ENCODE measurements at regions not wholly inside any gene's neighbourhood (a gene's known extent, or its start where the extent isn't known, plus 50 kb on each side); places are given as distances from the start of the nearest gene placed in this dataset.
A peak's percentile ranks its signal among the peaks of the same experiment; 100 is the strongest.

DNA sequence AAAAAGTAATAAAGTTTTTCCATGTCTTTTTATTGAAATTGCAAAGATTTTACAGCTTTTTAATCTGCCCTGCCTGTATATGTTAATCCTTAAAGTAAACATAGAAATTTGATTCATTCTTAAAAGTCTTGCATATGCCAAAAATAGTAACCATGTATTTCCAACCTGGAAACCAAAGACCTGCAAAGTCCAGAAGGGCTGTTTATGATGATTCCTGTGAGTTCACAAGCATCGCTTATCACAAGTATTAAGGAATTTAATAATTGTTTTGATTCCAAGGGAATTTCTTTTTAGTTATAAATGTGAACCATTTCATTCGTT lies 199.1 kb downstream of the PTPRC start:
- H3K27me3 ChIP-seq (ENCODE audit: insufficient read depth, poor library complexity, severe bottlenecking) = no peaks in the 10 kb centered on the region
- H3K4me3 ChIP-seq (ENCODE audit: severe bottlenecking) = no peak overlapping the region
- no peaks in the 10 kb centered on the region for H3K9me3 ChIP-seq (ENCODE audit: severe bottlenecking)
- TF ChIP-seq, protein P1, sequence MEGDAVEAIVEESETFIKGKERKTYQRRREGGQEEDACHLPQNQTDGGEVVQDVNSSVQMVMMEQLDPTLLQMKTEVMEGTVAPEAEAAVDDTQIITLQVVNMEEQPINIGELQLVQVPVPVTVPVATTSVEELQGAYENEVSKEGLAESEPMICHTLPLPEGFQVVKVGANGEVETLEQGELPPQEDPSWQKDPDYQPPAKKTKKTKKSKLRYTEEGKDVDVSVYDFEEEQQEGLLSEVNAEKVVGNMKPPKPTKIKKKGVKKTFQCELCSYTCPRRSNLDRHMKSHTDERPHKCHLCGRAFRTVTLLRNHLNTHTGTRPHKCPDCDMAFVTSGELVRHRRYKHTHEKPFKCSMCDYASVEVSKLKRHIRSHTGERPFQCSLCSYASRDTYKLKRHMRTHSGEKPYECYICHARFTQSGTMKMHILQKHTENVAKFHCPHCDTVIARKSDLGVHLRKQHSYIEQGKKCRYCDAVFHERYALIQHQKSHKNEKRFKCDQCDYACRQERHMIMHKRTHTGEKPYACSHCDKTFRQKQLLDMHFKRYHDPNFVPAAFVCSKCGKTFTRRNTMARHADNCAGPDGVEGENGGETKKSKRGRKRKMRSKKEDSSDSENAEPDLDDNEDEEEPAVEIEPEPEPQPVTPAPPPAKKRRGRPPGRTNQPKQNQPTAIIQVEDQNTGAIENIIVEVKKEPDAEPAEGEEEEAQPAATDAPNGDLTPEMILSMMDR (IDR thresholded peaks at IDR 0.05; ENCODE audit: poor library complexity, severe bottlenecking) = no peak
- peak; percentile 49; the same call in 1 of the 3 replicates for ATAC-seq (ENCODE audit: low read depth)
- H3K27ac ChIP-seq (ENCODE audit: poor library complexity, severe bottlenecking) = no peak overlapping the region
- no peaks in the 10 kb centered on the region for H3K36me3 ChIP-seq (ENCODE audit: low read depth)
- peaks cover 14% of the 10 kb centered on the region for H3K4me1 ChIP-seq (ENCODE audit: insufficient read depth, poor library complexity, severe bottlenecking)
- DNase-seq (ENCODE audit: low spot score) = no peak

DNA sequence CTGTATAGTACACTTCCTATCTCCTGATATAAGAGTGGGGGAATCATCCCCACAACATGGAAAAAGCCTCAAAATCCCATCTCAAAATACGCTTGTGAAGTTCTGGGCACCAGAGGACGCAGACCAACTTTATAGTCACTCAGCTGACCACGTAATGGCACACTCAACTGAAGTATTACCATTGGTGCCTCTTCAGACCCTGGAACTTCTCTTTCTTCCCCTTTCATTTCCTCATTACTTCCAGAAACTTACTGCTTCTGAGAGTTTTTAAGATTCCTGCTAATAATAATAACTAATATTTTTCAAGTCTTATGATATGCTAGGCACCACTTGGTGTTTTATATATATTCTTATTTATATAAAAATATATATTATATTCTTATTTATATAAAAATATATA lies 202.6 kb downstream of the PTPRC start:
- H3K4me1 ChIP-seq (ENCODE audit: insufficient read depth, poor library complexity, severe bottlenecking) = peaks cover 14% of the 10 kb centered on the region
- H3K9me3 ChIP-seq (ENCODE audit: severe bottlenecking) = no peaks in the 10 kb centered on the region
- DNase-seq (ENCODE audit: low spot score) (no peak), ATAC-seq (ENCODE audit: low read depth) (no peak)
- H3K27me3 ChIP-seq (ENCODE audit: insufficient read depth, poor library complexity, severe bottlenecking) = no peaks in the 10 kb centered on the region
- TF ChIP-seq, protein P1 (IDR thresholded peaks at IDR 0.05; ENCODE audit: poor library complexity, severe bottlenecking) = no peak
- H3K36me3 ChIP-seq (ENCODE audit: low read depth) = no peaks in the 10 kb centered on the region
- H3K4me3 ChIP-seq (ENCODE audit: severe bottlenecking) = no peak overlapping the region
- H3K27ac ChIP-seq (ENCODE audit: poor library complexity, severe bottlenecking) = no peak overlapping the region

DNA sequence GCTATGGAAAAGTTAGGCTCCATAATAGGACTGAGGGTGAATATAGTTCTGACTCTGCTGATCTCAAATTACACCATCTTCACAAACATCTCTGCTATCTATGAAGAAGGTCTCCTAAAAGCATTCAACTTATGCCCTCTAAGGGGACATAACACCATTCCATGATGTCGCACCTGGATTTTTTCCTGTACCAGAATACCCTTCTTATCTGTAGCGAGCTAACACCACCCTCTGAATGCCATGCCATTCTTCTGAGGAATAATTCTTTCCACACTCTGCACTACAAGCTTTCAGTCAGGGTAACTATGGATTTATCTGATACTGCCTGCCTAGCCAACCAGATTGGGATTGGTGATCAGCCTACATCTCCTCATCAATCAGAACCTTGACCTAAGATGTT lies 203.8 kb downstream of the PTPRC start:
- peaks cover 7% of the 10 kb centered on the region for H3K4me1 ChIP-seq (ENCODE audit: insufficient read depth, poor library complexity, severe bottlenecking)
- TF ChIP-seq, protein P1 (IDR thresholded peaks at IDR 0.05; ENCODE audit: poor library complexity, severe bottlenecking) = no peak
- ATAC-seq (ENCODE audit: low read depth) = no peak
- no peaks in the 10 kb centered on the region for H3K36me3 ChIP-seq (ENCODE audit: low read depth)
- H3K4me3 ChIP-seq (ENCODE audit: severe bottlenecking) = no peak overlapping the region
- no peaks in the 10 kb centered on the region for H3K9me3 ChIP-seq (ENCODE audit: severe bottlenecking)
- DNase-seq (ENCODE audit: low spot score) = no peak
- H3K27me3 ChIP-seq (ENCODE audit: insufficient read depth, poor library complexity, severe bottlenecking) = no peaks in the 10 kb centered on the region
- no peak overlapping the region for H3K27ac ChIP-seq (ENCODE audit: poor library complexity, severe bottlenecking)

GRCh38 chr1:198845271-198845670 lies 206.4 kb downstream of the PTPRC start:
- Histone ChIP-seq H3K27me3 (ENCODE audit: insufficient read depth, poor library complexity, severe bottlenecking) (no peaks in the 10 kb centered on the region), H3K4me1 (ENCODE audit: insufficient read depth, poor library complexity, severe bottlenecking) (peaks cover 15% of the 10 kb centered on the region), H3K27ac (ENCODE audit: poor library complexity, severe bottlenecking) (no peak overlapping the region), H3K36me3 (ENCODE audit: low read depth) (peaks cover 21% of the 10 kb centered on the region), H3K4me3 (ENCODE audit: severe bottlenecking) (no peak overlapping the region), H3K9me3 (ENCODE audit: severe bottlenecking) (no peaks in the 10 kb centered on the region)
- ATAC-seq (ENCODE audit: low read depth) (no peak), DNase-seq (ENCODE audit: low spot score) (no peak)
- TF ChIP-seq, protein P1 (IDR thresholded peaks at IDR 0.05; ENCODE audit: poor library complexity, severe bottlenecking) = no peak

GRCh38 chr1:198845851-198846250 lies 207.0 kb downstream of the PTPRC start:
- DNase-seq (ENCODE audit: low spot score) = no peak
- Histone ChIP-seq H3K36me3 (ENCODE audit: low read depth) (peaks cover 23% of the 10 kb centered on the region), H3K27ac (ENCODE audit: poor library complexity, severe bottlenecking) (no peak overlapping the region), H3K4me1 (ENCODE audit: insufficient read depth, poor library complexity, severe bottlenecking) (peaks cover 20% of the 10 kb centered on the region), H3K9me3 (ENCODE audit: severe bottlenecking) (no peaks in the 10 kb centered on the region), H3K27me3 (ENCODE audit: insufficient read depth, poor library complexity, severe bottlenecking) (no peaks in the 10 kb centered on the region), H3K4me3 (ENCODE audit: severe bottlenecking) (no peak overlapping the region)
- TF ChIP-seq, protein P1 (IDR thresholded peaks at IDR 0.05; ENCODE audit: poor library complexity, severe bottlenecking) = no peak
- no peak for ATAC-seq (ENCODE audit: low read depth)
